Kidney (tissue), 13 donors: ENCODE measurements at regions not wholly inside any gene's neighbourhood (a gene's known extent, or its start where the extent isn't known, plus 50 kb on each side); places are given as distances from the start of the nearest gene placed in this dataset.

Source experiments
- DNase-seq, 5 donors: peaks; one replicate each; pipeline ENCODE4 v3.0.0-alpha.2; 2013 to 2020
- FAIRE-seq: peaks from 2 replicates; lab custom pipeline; 2012; peaks lifted over from hg19 to GRCh38; lab: Jason Lieb, UNC
- H3K27ac ChIP-seq, 2 donors: one replicate each; pipeline ENCODE4 v1.7.0; 2013; ENCODE audit warnings: low read depth in 2 of 2, low read length in 2 of 2, inconsistent platforms in 1 of 2
- H3K27me3 ChIP-seq: one replicate; pipeline ENCODE4 v1.7.1; 2013; ENCODE audit warnings: low read length, inconsistent platforms; ENCODE audit not compliant: control insufficient read depth, insufficient read depth
- H3K36me3 ChIP-seq, 3 donors: one replicate each; pipeline versions ENCODE4 v1.7.0 to v1.7.1; 2013; ENCODE audit warnings: low read length in 3 of 3, control low read depth in 1 of 3, inconsistent platforms in 1 of 3; ENCODE audit not compliant: insufficient read depth in 3 of 3, control insufficient read depth in 2 of 3
- H3K4me1 ChIP-seq, 3 donors: one replicate each; pipeline versions ENCODE4 v1.7.0 to v1.7.1; 2013; ENCODE audit warnings: low read length in 3 of 3, inconsistent platforms in 1 of 3, low read depth in 1 of 3; ENCODE audit not compliant: control insufficient read depth in 2 of 3, insufficient read depth in 2 of 3
- H3K4me3 ChIP-seq, 3 donors: one replicate each; pipeline versions ENCODE4 v1.7.0 to v1.8.1; 2013; ENCODE audit warnings: low read length in 3 of 3, control low read depth in 1 of 3, inconsistent platforms in 1 of 3
- H3K9ac ChIP-seq, 3 donors: one replicate each; pipeline versions ENCODE4 v1.7.0 to v1.7.1; 2013; ENCODE audit warnings: low read length in 3 of 3, control low read depth in 1 of 3, inconsistent platforms in 1 of 3
- H3K9me3 ChIP-seq, 3 donors: one replicate each; pipeline versions ENCODE4 v1.7.0 to v1.7.1; 2013; ENCODE audit warnings: low read length in 3 of 3, control low read depth in 1 of 3, inconsistent platforms in 1 of 3; ENCODE audit not compliant: control insufficient read depth in 2 of 3, insufficient read depth in 1 of 3
- intact Hi-C: fragments of 100-400 bp; cut with DNase I; formaldehyde crosslinking; loops from one replicate; pipeline ENCODE4 v1.11.1; 2022
- TF ChIP-seq, protein P1 (sequence below): IDR thresholded peaks from 3 replicates; pipeline ENCODE4 v1.5.1; 2012; ENCODE audit warnings: mild to moderate bottlenecking, moderate library complexity, borderline replicate concordance; ENCODE audit not compliant: insufficient read depth; ENCODE audit errors: extremely low read depth
- donor health status: control.
- donor health status: control.
- donor health status: control.
- donor health status: control.
- donor health status: control.
- donor health status: DM: yes; HTN: yes; CAD: no.
- donor health status: Normal renal cell carcinoma (clear cell type).

DNA sequence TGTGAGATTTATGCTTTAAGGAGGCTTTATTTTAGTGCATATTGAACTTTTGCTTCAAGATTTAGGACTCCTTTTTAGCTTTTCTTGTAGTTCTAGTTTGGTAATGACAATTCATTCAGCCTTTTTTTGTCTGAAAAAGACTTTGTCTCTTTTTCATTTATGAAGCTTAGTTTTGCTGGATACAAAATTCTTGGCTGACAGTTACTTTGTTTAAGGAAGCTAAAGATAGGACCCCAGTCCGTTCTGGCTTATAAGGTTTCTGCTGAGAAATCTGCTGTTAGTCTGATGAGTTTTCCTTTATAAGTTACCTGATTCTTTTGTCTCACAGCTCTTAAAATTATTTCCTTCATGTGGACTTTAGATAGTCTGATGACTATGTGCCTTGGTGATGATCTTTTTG is 142.8 kb upstream of the B3GAT2 start:
- intact Hi-C loops, result no loop called here
- H3K9ac ChIP-seq, result no peak overlapping the region
- H3K4me3 ChIP-seq, result no peak overlapping the region
- H3K9me3 ChIP-seq, result no peaks in the 10 kb centered on the region
- DNase-seq, result no peak
- H3K27me3 ChIP-seq, result no peaks in the 10 kb centered on the region
- TF ChIP-seq, protein P1, sequence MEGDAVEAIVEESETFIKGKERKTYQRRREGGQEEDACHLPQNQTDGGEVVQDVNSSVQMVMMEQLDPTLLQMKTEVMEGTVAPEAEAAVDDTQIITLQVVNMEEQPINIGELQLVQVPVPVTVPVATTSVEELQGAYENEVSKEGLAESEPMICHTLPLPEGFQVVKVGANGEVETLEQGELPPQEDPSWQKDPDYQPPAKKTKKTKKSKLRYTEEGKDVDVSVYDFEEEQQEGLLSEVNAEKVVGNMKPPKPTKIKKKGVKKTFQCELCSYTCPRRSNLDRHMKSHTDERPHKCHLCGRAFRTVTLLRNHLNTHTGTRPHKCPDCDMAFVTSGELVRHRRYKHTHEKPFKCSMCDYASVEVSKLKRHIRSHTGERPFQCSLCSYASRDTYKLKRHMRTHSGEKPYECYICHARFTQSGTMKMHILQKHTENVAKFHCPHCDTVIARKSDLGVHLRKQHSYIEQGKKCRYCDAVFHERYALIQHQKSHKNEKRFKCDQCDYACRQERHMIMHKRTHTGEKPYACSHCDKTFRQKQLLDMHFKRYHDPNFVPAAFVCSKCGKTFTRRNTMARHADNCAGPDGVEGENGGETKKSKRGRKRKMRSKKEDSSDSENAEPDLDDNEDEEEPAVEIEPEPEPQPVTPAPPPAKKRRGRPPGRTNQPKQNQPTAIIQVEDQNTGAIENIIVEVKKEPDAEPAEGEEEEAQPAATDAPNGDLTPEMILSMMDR, result no peak
- no peak overlapping the region for H3K27ac ChIP-seq
- no peaks in the 10 kb centered on the region for H3K36me3 ChIP-seq
- H3K4me1 ChIP-seq, result no peaks in the 10 kb centered on the region
- no peak for FAIRE-seq

DNA sequence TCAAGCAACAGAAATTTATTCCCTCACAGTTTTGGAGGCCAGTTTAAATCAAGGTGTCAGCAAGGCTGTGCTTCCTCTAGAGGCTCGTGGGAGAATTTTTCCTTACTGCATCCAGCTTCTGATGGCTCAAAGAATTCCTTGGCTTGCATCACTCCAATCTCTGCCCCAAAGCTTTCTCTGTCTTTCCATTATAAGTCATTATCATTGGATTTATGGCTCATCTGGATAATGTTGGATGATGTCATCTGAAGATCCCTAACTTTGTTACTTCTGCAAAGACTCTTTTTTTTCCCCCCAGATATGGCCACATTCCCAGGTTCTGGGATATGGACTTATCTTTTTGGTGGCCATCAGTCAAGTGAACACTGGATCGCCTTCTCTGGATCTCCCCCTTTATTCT is 146.3 kb upstream of the B3GAT2 start:
- DNase-seq (no peak), FAIRE-seq (no peak)
- Histone ChIP-seq H3K9me3 (no peaks in the 10 kb centered on the region), H3K36me3 (no peaks in the 10 kb centered on the region), H3K9ac (no peak overlapping the region), H3K4me1 (peaks cover 0 to 2% (median 0%) of the 10 kb centered on the region in 3 donors), H3K4me3 (no peak overlapping the region), H3K27me3 (no peaks in the 10 kb centered on the region), H3K27ac (no peak overlapping the region)
- intact Hi-C loops, result no loop called here
- TF ChIP-seq, protein P1, result no peak

DNA sequence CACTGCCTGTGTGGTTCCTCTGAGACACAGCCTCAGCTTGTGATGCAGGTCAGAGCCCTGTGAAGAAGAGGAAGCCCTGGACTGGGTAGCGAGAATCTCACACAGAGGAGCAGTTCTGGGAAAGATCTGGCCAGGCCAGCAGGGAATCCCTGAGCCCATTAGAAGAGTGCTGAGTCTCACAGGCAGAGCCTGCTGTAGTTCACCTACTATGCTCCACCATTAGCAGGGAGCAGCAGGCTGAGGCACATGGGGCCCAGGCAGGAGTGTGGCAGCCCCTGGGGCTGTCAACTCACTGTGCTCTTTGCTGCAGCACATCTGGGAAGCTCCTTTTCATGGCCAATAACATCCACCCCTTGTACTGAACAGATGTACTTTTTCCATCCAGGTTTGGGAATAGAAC is 146.8 kb upstream of the B3GAT2 start:
- Histone ChIP-seq H3K27me3 (no peaks in the 10 kb centered on the region), H3K27ac (no peak overlapping the region), H3K4me3 (no peak overlapping the region), H3K4me1 (peaks cover 0 to 2% (median 0%) of the 10 kb centered on the region in 3 donors), H3K9ac (no peak overlapping the region), H3K9me3 (no peaks in the 10 kb centered on the region), H3K36me3 (no peaks in the 10 kb centered on the region)
- intact Hi-C loops, result no loop called here
- FAIRE-seq (no peak), DNase-seq (no peak)
- TF ChIP-seq, protein P1, result no peak

DNA sequence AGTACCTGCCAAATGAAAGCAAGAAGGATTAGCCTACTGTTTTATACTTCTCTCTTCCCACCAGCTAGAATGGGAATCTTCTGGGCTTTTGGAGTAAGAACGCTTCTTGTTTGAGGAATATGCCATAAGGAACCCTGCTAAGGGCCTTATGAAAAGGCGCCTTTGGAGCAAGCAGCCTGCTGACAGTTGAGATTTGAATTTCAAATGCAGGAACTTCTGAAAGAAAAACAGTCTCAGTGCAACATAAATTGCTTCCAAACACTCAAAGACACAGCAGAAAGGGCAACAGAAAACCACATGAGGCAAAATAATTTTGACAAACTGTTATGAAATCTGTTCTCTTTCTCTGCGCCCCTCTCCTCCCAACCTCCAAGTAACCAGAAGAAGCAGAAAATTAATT is 149.4 kb upstream of the B3GAT2 start:
- no peak overlapping the region for H3K4me3 ChIP-seq
- FAIRE-seq (no peak), DNase-seq (no peak)
- H3K27me3 ChIP-seq, result no peaks in the 10 kb centered on the region
- peaks cover 0 to 2% (median 0%) of the 10 kb centered on the region in 3 donors for H3K4me1 ChIP-seq
- TF ChIP-seq, protein P1, result no peak
- H3K27ac ChIP-seq, result no peak overlapping the region
- no peaks in the 10 kb centered on the region for H3K9me3 ChIP-seq
- no peaks in the 10 kb centered on the region for H3K36me3 ChIP-seq
- no peak overlapping the region for H3K9ac ChIP-seq
- intact Hi-C loops, result no loop called here
